ENCODE measurements at regions not wholly inside any gene's neighbourhood (a gene's known extent, or its start where the extent isn't known, plus 50 kb on each side); places are given as distances from the start of the nearest gene placed in this dataset.
"Not testable (repeated sequence)": the region's sequence is repeated elsewhere in the genome, so short reads cannot be mapped to it uniquely, and the experiment has no call there.

DNA sequence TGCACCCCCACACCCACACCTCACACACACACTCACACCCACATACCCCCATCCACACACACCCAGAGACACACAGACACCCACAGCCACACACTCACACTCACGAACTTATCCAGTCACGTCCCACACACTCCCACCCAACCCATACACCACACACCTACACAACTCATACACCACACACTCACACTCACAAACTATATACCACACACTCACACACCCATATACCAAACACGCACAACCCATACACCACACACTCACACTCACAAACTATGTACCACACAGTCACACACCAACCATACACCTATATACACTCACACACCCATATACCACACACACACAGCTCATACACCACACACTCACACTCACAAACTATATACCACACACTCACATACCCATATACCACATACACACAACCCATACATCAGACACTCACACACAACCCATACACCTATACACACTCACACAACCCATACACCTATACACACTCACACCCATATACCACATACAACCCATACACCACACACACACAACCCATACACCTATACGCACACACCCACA lies 162.4 kb downstream of the TMEM121 start:
- not testable (repeated sequence) for H3K27me3 ChIP-seq, H3K4me3 ChIP-seq, DNase-seq, H3K9me3 ChIP-seq, H3K36me3 ChIP-seq

DNA sequence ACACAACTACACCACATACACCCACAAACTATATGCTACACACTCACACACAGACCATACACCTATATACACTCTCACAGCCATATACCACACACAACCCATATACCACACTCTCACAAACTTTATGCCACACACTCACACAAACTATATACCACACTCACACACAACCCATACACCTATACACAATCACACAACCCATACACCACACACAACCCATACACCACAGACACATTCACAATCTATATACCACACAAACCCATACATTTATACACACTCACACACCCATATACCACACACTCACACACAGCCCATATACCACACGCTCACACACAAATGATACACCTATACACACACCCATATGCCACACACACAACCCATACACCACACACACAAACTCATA lies 163.3 kb downstream of the TMEM121 start:
- DNase-seq: no peak
- H3K9me3 ChIP-seq: no peaks in the 10 kb centered on the region
- no peaks in the 10 kb centered on the region for H3K27me3 ChIP-seq
- no peak overlapping the region for H3K4me3 ChIP-seq
- no peaks in the 10 kb centered on the region for H3K36me3 ChIP-seq

DNA sequence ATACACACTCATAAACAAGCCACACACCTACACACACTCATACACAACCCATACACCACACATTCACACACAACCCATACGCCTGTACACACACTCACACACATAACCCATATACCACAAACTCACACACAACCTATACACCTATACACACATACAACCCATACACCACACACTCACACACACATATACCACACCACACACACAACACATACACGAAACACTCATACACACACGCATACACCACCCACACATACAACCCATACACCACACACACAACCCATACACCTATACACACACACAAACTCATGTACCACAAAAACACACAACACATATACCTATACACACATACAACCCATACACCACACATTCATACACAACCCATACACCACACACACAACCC lies 164.3 kb downstream of the TMEM121 start:
- no peaks in the 10 kb centered on the region for H3K9me3 ChIP-seq
- H3K27me3 ChIP-seq: no peaks in the 10 kb centered on the region
- no peaks in the 10 kb centered on the region for H3K36me3 ChIP-seq
- no peak overlapping the region for H3K4me3 ChIP-seq
- no peak for DNase-seq

- not testable (repeated sequence) for H3K9me3 ChIP-seq, H3K4me3 ChIP-seq, H3K36me3 ChIP-seq, DNase-seq, H3K27me3 ChIP-seq
Measured at GRCh38 chr14:105691321-105692109, 165.1 kb downstream of the TMEM121 start.

DNA sequence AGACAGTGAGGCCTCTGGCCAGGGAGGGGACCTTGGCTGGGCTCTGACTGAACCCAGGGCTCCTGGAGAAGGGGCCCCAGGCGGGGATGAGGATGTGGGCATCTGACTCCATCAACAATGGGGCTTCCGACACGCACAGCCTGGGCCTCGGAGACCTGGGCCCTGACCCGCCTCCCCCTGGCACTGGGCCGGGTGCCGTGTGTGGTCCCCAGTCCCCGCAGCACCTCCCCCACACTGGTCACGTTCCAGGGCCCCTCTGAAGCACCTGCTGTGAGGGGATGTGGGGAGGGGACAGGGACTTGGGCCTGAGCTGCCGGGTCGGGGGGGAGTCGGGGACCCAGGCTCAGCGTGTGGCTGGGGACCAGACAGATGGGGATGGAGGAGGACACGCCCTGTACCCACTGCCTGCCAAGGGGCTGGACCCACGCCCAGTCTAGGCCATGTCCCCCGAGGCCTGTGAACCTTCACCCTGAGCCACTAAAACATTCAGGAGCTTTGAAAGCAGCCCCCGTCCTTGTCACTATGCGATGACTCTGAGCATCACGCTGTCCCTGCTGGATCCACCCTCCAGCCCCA lies 165.8 kb downstream of the TMEM121 start:
- not testable (repeated sequence) for H3K4me3 ChIP-seq, H3K9me3 ChIP-seq, H3K27me3 ChIP-seq, H3K36me3 ChIP-seq, DNase-seq

DNA sequence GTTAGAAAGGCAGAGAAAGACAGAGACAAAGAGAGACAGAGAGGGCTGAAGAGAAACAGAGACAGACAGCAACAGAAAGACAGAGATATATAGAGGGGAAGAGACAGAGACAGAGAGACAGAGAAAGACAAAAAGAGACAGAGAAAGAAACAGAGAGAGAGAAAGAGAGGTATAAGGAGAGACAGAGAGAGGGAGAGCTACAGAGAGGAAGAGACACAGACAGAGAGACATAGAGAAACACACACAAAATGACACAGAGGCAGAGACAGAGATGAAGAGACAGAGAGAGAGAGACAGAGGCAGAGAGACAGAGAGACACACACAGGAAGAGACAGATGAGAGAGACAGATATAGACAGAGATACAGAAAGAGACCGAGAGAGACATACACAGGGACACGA lies 168.6 kb downstream of the TMEM121 start:
- no peak overlapping the region for H3K4me3 ChIP-seq
- no peak for DNase-seq
- H3K9me3 ChIP-seq: no peaks in the 10 kb centered on the region
- H3K36me3 ChIP-seq: no peaks in the 10 kb centered on the region
- no peaks in the 10 kb centered on the region for H3K27me3 ChIP-seq

- H3K4me3 ChIP-seq, DNase-seq, H3K9me3 ChIP-seq, H3K27me3 ChIP-seq, H3K36me3 ChIP-seq: not testable (repeated sequence)
Measured at GRCh38 chr14:105696388-105696787, 170.0 kb downstream of the TMEM121 start.

GRCh38 chr14:105697414-105697813 lies 171.0 kb downstream of the TMEM121 start:
- not testable (repeated sequence) for H3K9me3 ChIP-seq, H3K27me3 ChIP-seq, H3K36me3 ChIP-seq, DNase-seq, H3K4me3 ChIP-seq

- H3K36me3 ChIP-seq, H3K9me3 ChIP-seq, DNase-seq, H3K4me3 ChIP-seq, H3K27me3 ChIP-seq: not testable (repeated sequence)
Measured at GRCh38 chr14:105697955-105698354, 171.6 kb downstream of the TMEM121 start.

- not testable (repeated sequence) for H3K9me3 ChIP-seq, H3K4me3 ChIP-seq, H3K27me3 ChIP-seq, DNase-seq, H3K36me3 ChIP-seq
Measured at GRCh38 chr14:105698940-105699556, 172.7 kb downstream of the TMEM121 start.

GRCh38 chr14:105699706-105700105 lies 173.3 kb downstream of the TMEM121 start:
- not testable (repeated sequence) for H3K9me3 ChIP-seq, H3K27me3 ChIP-seq, H3K36me3 ChIP-seq, DNase-seq, H3K4me3 ChIP-seq

DNA sequence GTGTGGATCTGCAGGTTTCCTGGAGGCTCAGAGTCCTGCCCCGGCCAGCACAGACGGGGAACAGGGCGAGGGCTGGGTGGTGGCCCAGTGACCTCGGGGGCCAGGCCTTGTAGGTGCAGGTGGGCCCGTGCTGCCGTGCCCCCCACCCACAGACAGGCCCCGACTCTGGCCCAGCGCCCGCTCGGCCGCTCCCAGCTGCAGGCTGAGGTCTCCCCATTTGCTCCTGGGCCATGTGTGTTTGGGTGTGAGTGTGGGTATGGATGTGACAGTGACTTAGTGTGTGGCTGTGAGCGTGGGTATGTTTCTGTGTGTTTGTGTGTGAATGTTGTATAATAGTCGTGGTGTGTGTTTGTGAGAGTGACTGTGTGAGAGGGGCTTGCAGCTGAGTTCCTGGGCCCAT lies 173.8 kb downstream of the TMEM121 start:
- not testable (repeated sequence) for H3K36me3 ChIP-seq, H3K4me3 ChIP-seq, DNase-seq, H3K27me3 ChIP-seq, H3K9me3 ChIP-seq

- DNase-seq: no peak
- Histone ChIP-seq H3K9me3 (no peaks in the 10 kb centered on the region), H3K36me3 (no peaks in the 10 kb centered on the region), H3K27me3 (no peaks in the 10 kb centered on the region), H3K4me3 (no peak overlapping the region)
Measured at GRCh38 chr14:105700622-105701288, 174.4 kb downstream of the TMEM121 start.

DNA sequence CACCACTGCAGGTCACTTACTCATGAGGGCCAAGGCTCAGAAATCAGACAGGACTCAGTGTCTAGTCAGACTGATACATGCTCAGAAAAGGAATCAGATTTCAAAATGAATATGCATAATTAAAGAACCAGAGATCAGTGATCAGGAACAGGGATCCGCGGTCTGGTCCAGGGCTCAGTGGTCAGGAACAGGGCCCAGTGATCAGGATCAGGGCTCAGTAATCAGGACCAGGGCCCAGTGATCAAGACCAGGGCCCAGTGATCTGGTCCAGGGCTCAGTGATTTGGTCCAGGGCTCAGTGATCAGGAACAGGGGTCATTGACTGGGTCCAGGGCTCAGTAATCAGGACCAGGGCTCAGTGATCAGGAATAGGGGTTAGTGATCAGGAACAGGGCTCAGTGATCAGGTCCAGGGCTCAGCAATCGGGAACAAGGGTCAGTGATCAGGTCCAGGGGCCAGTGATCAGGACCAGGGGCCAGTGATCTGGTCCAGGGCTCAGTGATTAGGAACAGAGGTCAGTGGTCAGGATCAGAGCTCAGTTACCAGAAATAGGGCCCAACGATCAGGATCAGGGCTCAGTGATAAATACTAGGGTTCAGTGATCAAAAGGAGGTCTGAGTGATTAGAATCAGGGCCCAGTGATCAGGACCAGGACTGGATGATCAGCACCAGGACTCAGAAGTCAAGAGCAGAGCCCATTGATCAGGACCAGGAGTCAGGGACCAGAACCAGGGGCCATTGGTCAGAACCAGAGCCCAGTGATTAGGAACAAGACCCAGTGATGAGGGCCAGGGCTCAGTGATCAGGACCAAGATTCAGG lies 175.3 kb downstream of the TMEM121 start:
- DNase-seq: no peak
- Histone ChIP-seq H3K36me3 (no peaks in the 10 kb centered on the region), H3K27me3 (no peaks in the 10 kb centered on the region), H3K9me3 (no peaks in the 10 kb centered on the region), H3K4me3 (no peak overlapping the region)

DNA sequence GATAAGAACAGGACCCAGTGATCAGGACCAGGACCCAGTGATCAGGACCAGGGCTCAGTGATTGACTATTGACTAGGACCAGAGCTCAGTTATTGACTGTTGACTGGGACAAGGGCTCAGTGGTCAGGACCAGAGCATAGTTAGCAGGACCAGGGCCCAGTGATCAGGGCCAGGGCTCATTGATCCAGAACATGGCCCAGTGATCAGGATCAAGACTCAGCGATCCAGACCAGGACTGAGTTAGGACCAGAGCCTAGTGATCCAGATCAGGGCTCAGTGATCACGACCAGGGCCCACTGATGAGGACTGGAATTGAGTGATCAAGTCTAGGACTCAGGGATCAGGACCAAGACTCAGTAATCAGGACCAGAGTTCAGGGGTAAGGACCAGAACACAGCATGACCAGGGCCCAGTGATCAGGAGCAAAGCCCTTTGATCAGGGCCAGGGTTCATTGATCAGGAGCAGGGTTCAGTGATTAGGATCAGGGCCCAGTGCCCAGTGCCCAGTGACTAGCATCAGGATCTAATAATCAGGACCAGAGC lies 176.0 kb downstream of the TMEM121 start:
- Histone ChIP-seq H3K4me3 (no peak overlapping the region), H3K36me3 (no peaks in the 10 kb centered on the region)
- DNase-seq: no peak

DNA sequence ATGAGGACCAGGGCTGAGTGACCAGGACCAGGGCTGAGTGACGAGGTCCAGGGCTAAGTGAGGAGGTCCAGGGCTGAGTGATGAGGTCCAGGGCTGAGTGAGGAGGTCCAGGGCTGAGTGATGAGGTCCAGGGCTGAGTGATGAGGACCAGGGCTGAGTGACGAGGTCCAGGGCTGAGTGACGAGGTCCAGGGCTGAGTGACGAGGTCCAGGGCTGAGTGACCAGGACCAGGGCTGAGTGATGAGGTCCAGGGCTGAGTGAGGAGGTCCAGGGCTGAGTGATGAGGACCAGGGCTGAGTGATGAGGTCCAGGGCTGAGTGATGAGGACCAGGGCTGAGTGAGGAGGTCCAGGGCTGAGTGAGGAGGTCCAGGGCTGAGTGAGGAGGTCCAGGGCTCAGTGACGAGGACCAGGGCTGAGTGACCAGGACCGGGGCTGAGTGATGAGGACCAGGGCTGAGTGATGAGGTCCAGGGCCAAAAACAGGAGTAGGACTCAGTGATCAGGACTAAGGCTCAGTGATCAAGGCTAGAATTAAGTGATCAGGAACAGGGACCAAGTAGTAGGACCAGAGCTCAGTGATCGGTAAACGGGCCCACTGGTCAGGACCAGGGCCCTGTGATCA lies 176.8 kb downstream of the TMEM121 start:
- not testable (repeated sequence) for H3K27me3 ChIP-seq, H3K4me3 ChIP-seq, H3K9me3 ChIP-seq, DNase-seq, H3K36me3 ChIP-seq

More for the DNA sequence above, 176.0 kb downstream of the TMEM121 start:
- H3K27me3 ChIP-seq: no peaks in the 10 kb centered on the region
- no peaks in the 10 kb centered on the region for H3K9me3 ChIP-seq
